GM21515 (cell line): ENCODE measurements at regions not wholly inside any gene's neighbourhood (a gene's known extent, or its start where the extent isn't known, plus 50 kb on each side); places are given as distances from the start of the nearest gene placed in this dataset.

ENCODE experiments used
- ATAC-seq: cut with Tn5 transposase; IDR thresholded peaks from one replicate; pipeline ENCODE4 v1.9.1; 2021; ENCODE audit not compliant: unreplicated experiment

DNA sequence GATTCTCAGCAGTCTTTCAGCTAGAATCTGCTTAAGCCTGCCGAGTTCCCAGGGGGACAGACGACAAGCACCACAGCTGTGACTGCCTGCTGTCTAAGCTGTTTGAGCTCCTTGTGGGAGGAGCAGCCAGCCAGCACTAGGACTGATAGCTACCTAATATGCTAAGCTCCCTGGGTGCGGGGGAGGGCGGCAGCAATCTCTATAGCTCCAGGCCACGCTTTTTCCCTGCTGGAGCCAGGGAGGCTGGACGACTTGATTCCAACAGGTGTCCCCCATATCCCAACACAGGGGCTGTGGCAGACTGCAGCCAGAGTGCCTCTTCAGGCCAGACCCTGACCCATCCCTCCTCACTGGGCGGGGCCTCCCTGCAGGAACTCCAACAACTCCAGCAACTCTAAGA lies 134.1 kb upstream of the ARPP21 start:
- no peak for ATAC-seq

DNA sequence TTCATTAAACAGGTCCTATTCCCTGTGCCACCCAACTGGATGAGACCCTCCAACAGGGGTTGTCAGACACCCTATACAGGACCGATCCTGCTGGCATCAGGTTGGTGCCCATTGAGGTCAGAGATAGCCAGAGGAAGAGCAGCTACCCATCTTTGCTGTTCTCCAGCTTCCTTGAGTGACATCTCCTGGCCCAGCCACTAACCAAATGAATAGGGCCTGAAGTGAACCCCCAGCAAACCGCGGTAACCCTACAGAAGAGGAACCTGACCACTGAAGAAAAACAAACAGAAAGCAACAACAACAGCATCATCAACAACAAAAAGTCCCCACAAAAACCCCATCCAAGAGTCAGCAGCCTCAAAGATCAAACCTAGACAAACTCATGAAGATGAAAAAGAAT lies 133.6 kb upstream of the ARPP21 start:
- ATAC-seq, result no peak

DNA sequence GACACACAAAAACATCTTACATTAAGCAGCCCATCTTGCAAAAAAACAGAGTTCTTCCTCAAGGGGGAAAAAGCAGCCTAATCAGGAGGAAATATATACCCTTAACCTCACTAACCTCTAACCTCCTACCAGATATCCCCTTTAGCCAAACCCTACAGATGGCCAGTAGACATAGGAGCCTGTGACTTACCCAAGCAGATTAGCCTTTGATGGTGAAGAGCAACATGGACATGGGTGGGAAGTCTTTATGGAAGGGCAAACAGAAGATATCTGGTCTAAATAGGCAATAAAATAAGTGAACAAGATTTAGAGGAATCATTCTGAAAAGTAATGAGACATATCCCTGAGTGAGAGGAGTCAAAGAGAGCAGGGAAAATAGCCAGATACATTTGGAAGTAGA lies 119.4 kb upstream of the ARPP21 start:
- ATAC-seq, result no peak

DNA sequence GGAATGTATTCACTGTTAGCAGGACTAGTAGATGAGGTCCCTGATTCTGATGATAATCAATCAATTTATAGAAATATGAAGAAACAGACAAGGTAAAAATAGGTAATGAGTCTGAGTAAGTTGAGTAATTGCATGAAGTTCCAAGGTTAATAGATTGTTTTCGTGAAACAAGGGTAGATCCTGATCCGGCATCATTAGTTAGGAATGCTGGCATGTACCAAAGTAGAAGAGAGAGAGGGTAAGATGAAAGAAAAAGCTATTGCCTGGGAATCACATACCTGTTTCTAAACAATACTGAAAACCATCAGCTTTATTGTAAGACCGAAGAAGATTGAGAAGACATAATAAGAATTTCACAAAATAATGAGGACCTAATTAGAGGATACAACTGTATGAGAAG lies 118.1 kb upstream of the ARPP21 start:
- ATAC-seq, result no peak

DNA sequence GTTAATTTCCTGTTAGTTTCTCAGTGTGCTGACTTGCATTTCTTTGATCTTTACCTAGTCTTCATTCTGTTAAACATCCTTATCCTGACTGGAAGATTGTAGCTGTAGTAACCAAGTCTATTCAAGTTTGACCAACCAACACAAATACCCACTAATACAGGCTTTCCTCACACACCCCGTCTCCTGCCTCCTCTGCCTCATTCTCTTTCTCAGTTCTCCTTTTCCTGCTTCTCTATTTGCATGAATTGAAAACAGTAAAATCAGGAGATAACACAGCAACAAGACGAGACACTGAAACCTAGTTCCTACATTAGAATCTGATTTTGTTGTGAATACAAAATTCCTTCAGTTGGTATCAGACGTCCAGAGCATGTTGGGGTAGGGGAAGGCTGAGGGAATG lies 116.9 kb upstream of the ARPP21 start:
- ATAC-seq, result no peak

GRCh38 chr3:35523074-35523473 lies 116.3 kb upstream of the ARPP21 start:
- ATAC-seq, result no peak

- ATAC-seq, result no peak
These were observed 115.5 kb upstream of the ARPP21 start for GRCh38 chr3:35523838-35524237.

DNA sequence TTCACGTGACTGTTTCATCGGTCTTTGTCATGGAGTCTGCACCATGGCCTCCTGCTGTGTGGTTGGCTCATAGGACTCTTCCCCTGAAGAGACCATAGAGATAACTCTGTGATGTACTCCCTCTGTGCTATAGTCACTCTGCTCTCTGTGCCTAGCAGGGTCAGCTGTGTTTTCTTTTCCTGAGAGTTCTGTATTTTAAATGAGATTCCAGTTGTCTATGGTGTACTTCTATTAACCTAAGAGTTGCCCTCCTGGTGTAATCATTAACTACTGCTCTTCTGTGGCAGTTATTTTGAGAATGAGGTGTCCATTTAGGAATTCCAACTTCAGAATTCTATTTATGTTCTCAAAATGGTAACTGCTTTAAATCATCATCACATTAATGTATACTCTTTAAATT lies 114.5 kb upstream of the ARPP21 start:
- ATAC-seq, result no peak

- no peak for ATAC-seq
These were observed 110.6 kb upstream of the ARPP21 start for GRCh38 chr3:35528728-35529127.

GRCh38 chr3:35529337-35529736 lies 110.0 kb upstream of the ARPP21 start:
- ATAC-seq, result no peak

- ATAC-seq, result no peak
These were observed 102.1 kb upstream of the ARPP21 start for GRCh38 chr3:35537265-35537664.

GRCh38 chr3:35544976-35545375 lies 94.3 kb upstream of the ARPP21 start:
- ATAC-seq, result no peak

DNA sequence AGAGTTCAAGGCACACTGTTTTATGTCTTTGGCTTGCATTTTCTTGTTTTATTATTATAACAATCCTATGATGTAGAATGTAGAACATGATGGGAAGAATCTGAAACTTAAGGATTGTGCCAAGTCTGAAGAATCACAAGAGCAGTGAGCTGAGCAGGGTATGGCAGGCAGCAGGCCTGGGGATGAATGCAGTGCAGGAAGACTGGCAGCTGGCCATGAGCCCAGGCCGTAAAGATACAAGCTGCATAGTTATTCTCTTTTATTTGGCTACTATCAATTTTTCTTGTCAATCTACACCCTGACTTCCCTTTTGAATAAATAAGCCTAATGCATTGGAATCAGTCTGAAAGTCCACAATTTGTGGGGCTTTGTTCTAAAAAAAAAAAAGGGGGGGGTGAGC lies 89.6 kb upstream of the ARPP21 start:
- ATAC-seq, result no peak

DNA sequence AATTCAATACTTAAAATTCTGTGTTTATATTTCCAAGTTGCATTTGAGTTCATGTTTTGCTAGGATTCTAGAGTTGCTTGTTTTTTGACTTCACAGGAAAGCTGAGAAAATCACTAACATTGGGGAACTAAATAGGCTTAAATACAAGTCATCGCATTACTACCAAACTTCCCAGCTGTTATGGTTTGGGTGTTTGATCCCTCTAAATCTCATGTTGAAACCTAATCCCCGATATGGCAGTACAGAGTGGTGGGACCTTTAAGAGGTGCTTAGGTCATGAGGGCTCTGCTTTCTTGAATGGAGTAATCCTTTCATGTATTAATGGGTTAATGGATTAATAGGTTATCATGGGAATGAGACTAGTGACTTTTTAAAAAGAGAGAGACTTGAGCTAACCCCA lies 77.2 kb upstream of the ARPP21 start:
- no peak for ATAC-seq

DNA sequence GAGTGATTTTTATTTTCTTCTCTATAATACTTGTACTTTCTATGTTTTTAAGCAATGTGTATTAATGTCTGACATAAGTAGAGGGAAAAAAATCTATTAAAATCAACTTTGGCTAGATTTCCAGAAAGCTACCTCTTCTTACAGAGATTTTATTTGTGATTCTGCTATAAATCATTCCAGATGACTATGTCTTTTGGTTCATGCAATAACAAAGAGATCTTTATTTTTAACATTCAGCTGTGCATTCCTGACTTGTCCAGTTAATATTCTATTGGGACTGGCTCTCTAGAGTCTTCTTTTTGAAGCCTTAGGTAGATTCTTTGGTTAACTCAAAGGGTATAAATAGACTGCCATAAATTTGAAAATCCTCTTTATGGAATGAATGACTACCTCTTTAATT lies 74.3 kb upstream of the ARPP21 start:
- ATAC-seq, result no peak
